ENCODE measurements at regions not wholly inside any gene's neighbourhood (a gene's known extent, or its start where the extent isn't known, plus 50 kb on each side); places are given as distances from the start of the nearest gene placed in this dataset.

GRCh38 chr17:73883175-73883574 is 238.9 kb upstream of the SDK2 start (continued):
- TF ChIP-seq CHD7 (IDR thresholded peaks at IDR 0.05; ENCODE audit: insufficient replicate concordance, low read length) (no peak), SUZ12 (IDR thresholded peaks at IDR 0.05; ENCODE audit: low read length) (no peak), SIX5 (IDR thresholded peaks at IDR 0.05; ENCODE audit: low read depth, low read length) (no peak), RFX5 (IDR thresholded peaks at IDR 0.05; ENCODE audit: borderline replicate concordance, low read depth, low read length) (no peak), POU5F1 (IDR thresholded peaks at IDR 0.05; ENCODE audit: low read depth, low read length) (no peak), SP2 (IDR thresholded peaks at IDR 0.05; ENCODE audit: low read length) (no peak), SIRT6 (IDR thresholded peaks at IDR 0.05; ENCODE audit: low read length) (no peak), RNF2 (IDR thresholded peaks at IDR 0.05; ENCODE audit: borderline replicate concordance, low read depth, low read length, missing control alignments, poor library complexity, severe bottlenecking) (no peak), TAF7 (optimal IDR thresholded peaks at IDR 0.05; ENCODE audit: borderline replicate concordance, low read depth, low read length) (no peak), EZH2 (IDR thresholded peaks at IDR 0.05; ENCODE audit: low read depth, low read length, severe bottlenecking) (no peak), YY1 (IDR thresholded peaks at IDR 0.05; ENCODE audit: low read depth, low read length) (no peak), NRF1 (IDR thresholded peaks at IDR 0.05; ENCODE audit: low read depth, low read length) (no peak), EGR1 (IDR thresholded peaks at IDR 0.05; ENCODE audit: borderline replicate concordance, low read depth, low read length) (no peak)
